Prostate gland (tissue), 2 donors: ENCODE measurements at regions not wholly inside any gene's neighbourhood (a gene's known extent, or its start where the extent isn't known, plus 50 kb on each side); places are given as distances from the start of the nearest gene placed in this dataset.

Source experiments
- DNase-seq: peaks from one replicate; pipeline ENCODE4 v3.0.0-alpha.2; 2019; ENCODE audit warnings: low spot score
- H3K27ac ChIP-seq, 2 donors: fragments of 200-600 bp; sonication (generic); 2 replicates each; pipeline ENCODE4 v1.5.1; 2017 to 2019
- H3K27me3 ChIP-seq: fragments of 200-600 bp; sonication (generic); replicated peaks from 2 replicates; pipeline ENCODE4 v1.5.1; 2019; ENCODE audit not compliant: insufficient read depth
- H3K36me3 ChIP-seq, 2 donors: fragments of 200-600 bp; sonication (generic); 1 replicate in 1 of 2; 2 replicates in 1 of 2; pipeline versions ENCODE4 v1.5.1 to v1.8.1; 2017 to 2019
- H3K4me1 ChIP-seq: fragments of 200-600 bp; sonication (generic); replicated peaks from 2 replicates; pipeline ENCODE4 v1.5.1; 2019
- H3K4me3 ChIP-seq, 2 donors: fragments of 200-600 bp; sonication (generic); 2 replicates each; pipeline ENCODE4 v1.5.1; 2017 to 2019
- H3K9me3 ChIP-seq: fragments of 200-600 bp; sonication (generic); 2 replicates; pipeline ENCODE4 v1.5.1; 2017
- POLR2A ChIP-seq: fragments of 450-650 bp; IDR thresholded peaks from one replicate; pipeline ENCODE4 v1.6.1; 2016; ENCODE audit warnings: antibody characterized with exemption, mild to moderate bottlenecking
- POLR2AphosphoS5 ChIP-seq: sonication (generic); formaldehyde crosslinking; IDR thresholded peaks from one replicate; pipeline ENCODE4 v1.6.1; 2017; ENCODE audit warnings: antibody characterized with exemption
- WGBS: methylation state at CpG from one replicate; pipeline ENCODE4 v1.1.5; 2018; 5-methylcytosine and 5-hydroxymethylcytosine counted together
- intact Hi-C: fragments of 100-400 bp; cut with DNase I; formaldehyde crosslinking; loops from one replicate; pipeline ENCODE4 v1.14.2; 2022
- TF ChIP-seq, protein P1 (sequence below), 4 experiments: fragments of 200-600 bp in 2 of 4; fragments of 450-650 bp in 2 of 4; sonication (generic) in 2 of 4; IDR thresholded peaks; 1 replicate in 3 of 4; 2 replicates in 1 of 4; pipeline ENCODE4 v1.5.1; 2016 to 2019; ENCODE audit warnings: antibody characterized with exemption in 4 of 4, mild to moderate bottlenecking in 2 of 4, moderate library complexity in 2 of 4

DNA sequence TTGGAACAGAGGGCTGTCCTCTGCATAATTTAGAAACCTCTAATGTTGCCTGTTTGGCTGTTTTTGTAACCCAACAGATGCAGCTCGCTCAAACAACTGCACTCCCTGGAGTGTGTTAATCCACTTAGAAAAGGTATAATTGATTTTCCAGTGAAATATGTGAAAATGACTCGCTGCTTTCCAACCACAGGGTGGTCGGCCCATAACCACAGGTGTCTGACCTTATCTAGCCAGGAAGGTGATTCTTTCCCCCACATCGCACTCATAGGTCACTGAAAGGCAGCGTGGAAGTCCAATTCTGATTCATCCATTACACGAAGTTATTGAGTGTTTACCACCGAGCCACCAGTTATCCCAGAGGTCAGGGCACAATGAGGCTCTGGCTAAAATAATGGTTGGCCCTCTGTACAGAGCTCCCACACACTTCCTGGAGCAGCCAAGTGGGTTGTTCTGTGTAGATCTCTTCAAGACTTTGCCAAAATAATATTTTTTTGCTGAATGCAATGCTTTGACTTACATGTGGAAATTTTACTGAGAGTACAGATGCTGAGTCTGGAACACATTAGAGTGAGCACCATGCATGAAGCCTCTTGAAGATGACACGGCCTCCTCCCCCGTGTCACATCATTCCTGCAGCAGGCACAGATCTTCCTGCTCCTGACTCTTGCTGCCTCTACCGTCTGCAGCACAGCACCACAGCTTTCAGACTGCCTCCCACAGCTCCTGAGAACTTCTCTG lies 396.2 kb downstream of the ZNF516 start:
- Histone ChIP-seq H3K36me3 (no peaks in the 10 kb centered on the region), H3K27ac (no peak overlapping the region), H3K27me3 (no peaks in the 10 kb centered on the region), H3K4me1 (no peaks in the 10 kb centered on the region), H3K9me3 (no peaks in the 10 kb centered on the region), H3K4me3 (no peak overlapping the region)
- TF ChIP-seq, protein P1, sequence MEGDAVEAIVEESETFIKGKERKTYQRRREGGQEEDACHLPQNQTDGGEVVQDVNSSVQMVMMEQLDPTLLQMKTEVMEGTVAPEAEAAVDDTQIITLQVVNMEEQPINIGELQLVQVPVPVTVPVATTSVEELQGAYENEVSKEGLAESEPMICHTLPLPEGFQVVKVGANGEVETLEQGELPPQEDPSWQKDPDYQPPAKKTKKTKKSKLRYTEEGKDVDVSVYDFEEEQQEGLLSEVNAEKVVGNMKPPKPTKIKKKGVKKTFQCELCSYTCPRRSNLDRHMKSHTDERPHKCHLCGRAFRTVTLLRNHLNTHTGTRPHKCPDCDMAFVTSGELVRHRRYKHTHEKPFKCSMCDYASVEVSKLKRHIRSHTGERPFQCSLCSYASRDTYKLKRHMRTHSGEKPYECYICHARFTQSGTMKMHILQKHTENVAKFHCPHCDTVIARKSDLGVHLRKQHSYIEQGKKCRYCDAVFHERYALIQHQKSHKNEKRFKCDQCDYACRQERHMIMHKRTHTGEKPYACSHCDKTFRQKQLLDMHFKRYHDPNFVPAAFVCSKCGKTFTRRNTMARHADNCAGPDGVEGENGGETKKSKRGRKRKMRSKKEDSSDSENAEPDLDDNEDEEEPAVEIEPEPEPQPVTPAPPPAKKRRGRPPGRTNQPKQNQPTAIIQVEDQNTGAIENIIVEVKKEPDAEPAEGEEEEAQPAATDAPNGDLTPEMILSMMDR (IDR thresholded peaks at IDR 0.05), result no peak
- TF ChIP-seq POLR2A (no peak), POLR2AphosphoS5 (no peak)
- DNase-seq, result no peak
- intact Hi-C loops, result no loop called here
- WGBS, result 63% methylated on average over 10 of the region's 10 CpGs

DNA sequence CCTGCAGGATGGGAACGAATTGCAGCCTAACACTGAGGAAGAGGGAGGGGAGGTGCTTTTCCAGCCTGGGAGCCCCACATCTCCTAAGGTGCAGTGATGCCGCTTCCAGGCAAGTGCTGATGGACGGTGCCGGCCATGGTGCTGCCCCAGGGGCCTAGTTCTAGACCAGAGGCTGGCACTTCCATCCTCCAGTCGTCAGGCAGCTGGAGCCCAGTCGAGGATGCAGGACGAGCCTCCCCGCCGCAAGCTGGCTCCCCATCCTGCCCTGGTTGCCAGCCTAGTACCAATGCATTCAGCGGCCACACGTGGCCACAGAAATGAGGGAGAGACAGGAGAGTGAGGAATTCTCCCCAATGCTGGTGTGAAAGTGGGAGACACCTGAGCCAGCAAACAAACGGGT lies 413.5 kb downstream of the ZNF516 start:
- intact Hi-C loops, result no loop called here
- no peak overlapping the region for H3K4me3 ChIP-seq
- WGBS, result 82% methylated on average over 12 of the region's 12 CpGs

DNA sequence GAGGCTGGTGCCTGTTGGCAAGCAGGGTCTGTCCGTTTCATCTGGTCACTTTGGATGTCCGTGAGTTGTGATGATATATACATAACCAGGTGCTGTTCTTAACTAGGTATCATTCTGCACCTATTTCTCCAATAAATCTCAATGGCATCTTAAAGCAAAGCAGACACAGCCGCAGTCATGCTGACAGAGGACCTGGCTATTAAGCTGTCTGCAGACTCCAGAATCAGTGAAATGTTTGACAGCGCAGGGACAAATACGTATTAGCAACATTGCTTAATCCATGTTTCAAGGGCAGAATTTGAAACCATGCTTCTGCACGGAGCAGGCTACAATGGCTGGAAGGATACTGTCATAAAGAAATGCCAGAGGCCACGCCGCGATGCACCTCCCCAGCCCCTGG lies 414.6 kb downstream of the ZNF516 start:
- no peak for TF ChIP-seq POLR2AphosphoS5
- TF ChIP-seq, protein P1 (IDR thresholded peaks at IDR 0.05), result no peak
- no peak for TF ChIP-seq POLR2A
- Histone ChIP-seq H3K4me1 (no peaks in the 10 kb centered on the region), H3K9me3 (no peaks in the 10 kb centered on the region), H3K4me3 (no peak overlapping the region), H3K27me3 (no peaks in the 10 kb centered on the region), H3K27ac (no peak overlapping the region), H3K36me3 (no peaks in the 10 kb centered on the region)
- no peak for DNase-seq
- 82% methylated on average over 9 of the region's 9 CpGs for WGBS
- intact Hi-C loops, result no loop called here

More for the DNA sequence above, 413.5 kb downstream of the ZNF516 start:
- Histone ChIP-seq H3K9me3 (no peaks in the 10 kb centered on the region), H3K4me1 (no peaks in the 10 kb centered on the region), H3K27ac (no peak overlapping the region), H3K36me3 (no peaks in the 10 kb centered on the region), H3K27me3 (no peaks in the 10 kb centered on the region)
- TF ChIP-seq, protein P1 (IDR thresholded peaks at IDR 0.05), result no peak
- TF ChIP-seq POLR2AphosphoS5, result no peak
- no peak for TF ChIP-seq POLR2A
- no peak for DNase-seq

DNA sequence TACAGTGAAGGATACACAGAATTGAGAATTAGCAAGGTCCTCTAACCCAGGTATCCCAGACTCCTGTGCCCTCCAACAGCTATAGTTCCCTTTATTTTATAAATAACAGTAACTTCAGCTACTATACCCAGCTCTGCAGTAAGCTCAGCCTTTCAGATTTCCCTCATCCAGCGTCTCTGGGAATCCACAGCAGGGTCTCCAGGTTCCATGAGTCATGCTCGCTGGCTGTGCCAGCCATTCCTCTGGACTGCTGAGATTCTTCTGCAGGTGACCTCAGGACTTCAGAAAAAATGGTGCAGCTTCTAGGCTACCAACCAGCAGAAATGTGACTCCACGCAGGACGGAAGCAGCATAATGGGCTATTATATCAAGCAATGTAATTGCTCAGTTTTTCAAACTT lies 419.3 kb downstream of the ZNF516 start:
- WGBS, result 79% methylated on average over 4 of the region's 4 CpGs

DNA sequence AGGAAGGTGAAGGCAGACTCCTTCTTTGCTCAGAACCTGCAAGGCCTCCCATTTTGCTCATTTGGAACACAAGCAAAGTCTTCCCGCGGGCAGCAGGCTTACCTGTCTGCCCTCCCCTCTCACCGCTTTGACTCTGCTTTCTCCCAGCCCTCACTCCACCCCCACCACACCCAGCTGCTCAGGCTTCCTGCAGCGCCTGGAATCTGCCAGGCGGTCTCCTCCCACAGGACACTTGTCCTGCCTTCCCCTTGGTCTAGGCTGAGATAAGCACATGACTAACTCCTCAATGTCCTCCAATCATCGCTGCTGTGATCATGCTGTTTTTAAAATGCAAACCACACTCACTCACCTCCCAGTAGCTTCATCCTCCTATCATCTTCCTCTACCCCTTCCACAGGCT lies 430.0 kb downstream of the ZNF516 start:
- 58% methylated on average over 6 of the region's 6 CpGs for WGBS
- H3K27me3 ChIP-seq, result no peaks in the 10 kb centered on the region
- no peak overlapping the region for H3K4me3 ChIP-seq
- intact Hi-C loops, result no loop called here
- H3K27ac ChIP-seq, result no peak overlapping the region
- no peaks in the 10 kb centered on the region for H3K36me3 ChIP-seq
- H3K4me1 ChIP-seq, result no peaks in the 10 kb centered on the region
- no peak for TF ChIP-seq POLR2A
- TF ChIP-seq, protein P1 (IDR thresholded peaks at IDR 0.05), result no peak
- no peak for TF ChIP-seq POLR2AphosphoS5
- DNase-seq, result no peak
- no peaks in the 10 kb centered on the region for H3K9me3 ChIP-seq

More for the DNA sequence above, 419.3 kb downstream of the ZNF516 start:
- Histone ChIP-seq H3K27me3 (no peaks in the 10 kb centered on the region), H3K4me3 (no peak overlapping the region), H3K27ac (no peak overlapping the region), H3K4me1 (no peaks in the 10 kb centered on the region), H3K36me3 (no peaks in the 10 kb centered on the region), H3K9me3 (no peaks in the 10 kb centered on the region)
- intact Hi-C loops, result no loop called here
- no peak for TF ChIP-seq POLR2A
- DNase-seq, result no peak
